ENCODE measurements at regions not wholly inside any gene's neighbourhood (a gene's known extent, or its start where the extent isn't known, plus 50 kb on each side); places are given as distances from the start of the nearest gene placed in this dataset.
"Not testable (repeated sequence)": the region's sequence is repeated elsewhere in the genome, so short reads cannot be mapped to it uniquely, and the experiment has no call there.

- DNase-seq; H3K4me3 ChIP-seq (ENCODE audit: low read length); H3K9me3 Mint-ChIP-seq; H3K36me3 ChIP-seq (ENCODE audit: insufficient read depth, low read length); CTCF ChIA-PET; POLR2A ChIA-PET; H3K27me3 ChIP-seq (ENCODE audit: insufficient read depth, low read length, poor library complexity, severe bottlenecking); H3K27me3 Mint-ChIP-seq; H3K27ac ChIP-seq (ENCODE audit: low read depth, low read length); H3K9me3 ChIP-seq (ENCODE audit: low read length); H3K4me1 ChIP-seq (ENCODE audit: insufficient read depth, low read length): not testable (repeated sequence)
- peaks cover 27 to 34% (median 31%) of the 10 kb centered on the region in 3 donors for H3K4me1 Mint-ChIP-seq
- H3K36me3 Mint-ChIP-seq, result peaks cover 0 to 17% (median 7%) of the 10 kb centered on the region in 3 donors
- H3K4me3 Mint-ChIP-seq, result peak overlapping the region in 2 of 7 donors; percentile 13 to 27
- H3K27ac Mint-ChIP-seq, result peak overlapping the region in 4 of 8 donors; percentile 23 to 81 (median 68)
These were observed 52.5 kb upstream of the METRNL start for GRCh38 chr17:83026921-83027320.

- Histone ChIP-seq H3K4me3 (ENCODE audit: low read length) (no peak overlapping the region), H3K36me3 (ENCODE audit: insufficient read depth, low read length) (no peaks in the 10 kb centered on the region), H3K9me3 (ENCODE audit: low read length) (no peaks in the 10 kb centered on the region), H3K27ac (ENCODE audit: low read depth, low read length) (no peak overlapping the region), H3K27me3 (ENCODE audit: insufficient read depth, low read length, poor library complexity, severe bottlenecking) (no peaks in the 10 kb centered on the region), H3K4me1 (ENCODE audit: insufficient read depth, low read length) (no peaks in the 10 kb centered on the region)
- H3K4me1 Mint-ChIP-seq, result peaks cover 26 to 31% (median 30%) of the 10 kb centered on the region in 3 donors
- POLR2A ChIA-PET, result no interaction called here
- H3K36me3 Mint-ChIP-seq, result peaks cover 0 to 25% (median 7%) of the 10 kb centered on the region in 3 donors
- H3K27me3 Mint-ChIP-seq, result peaks cover 0 to 3% of the 10 kb centered on the region in 2 donors
- CTCF ChIA-PET, result no interaction called here
- H3K4me3 Mint-ChIP-seq, result no peak overlapping the region
- H3K27ac Mint-ChIP-seq, result peak overlapping the region in 3 of 8 donors; percentile 47 to 55 (median 55)
- DNase-seq, result no peak
- H3K9me3 Mint-ChIP-seq, result no peaks in the 10 kb centered on the region
These were observed 50.6 kb upstream of the METRNL start for GRCh38 chr17:83028851-83029250.

- peaks cover 0 to 3% of the 10 kb centered on the region in 2 donors for H3K27me3 Mint-ChIP-seq
- no peaks in the 10 kb centered on the region for H3K9me3 Mint-ChIP-seq
- peaks cover 0 to 28% (median 7%) of the 10 kb centered on the region in 3 donors for H3K36me3 Mint-ChIP-seq
- no peaks in the 10 kb centered on the region for H3K4me1 ChIP-seq (ENCODE audit: insufficient read depth, low read length)
- peak overlapping the region in 1 of 8 donors; percentile 47 for H3K27ac Mint-ChIP-seq
- ChIA-PET POLR2A (no interaction called here), CTCF (no interaction called here)
- DNase-seq, result no peak
- no peak overlapping the region for H3K4me3 Mint-ChIP-seq
- H3K27me3 ChIP-seq (ENCODE audit: insufficient read depth, low read length, poor library complexity, severe bottlenecking), result no peaks in the 10 kb centered on the region
- H3K9me3 ChIP-seq (ENCODE audit: low read length), result no peaks in the 10 kb centered on the region
- H3K27ac ChIP-seq (ENCODE audit: low read depth, low read length), result no peak overlapping the region
- no peak overlapping the region for H3K4me3 ChIP-seq (ENCODE audit: low read length)
- no peaks in the 10 kb centered on the region for H3K36me3 ChIP-seq (ENCODE audit: insufficient read depth, low read length)
- H3K4me1 Mint-ChIP-seq, result peaks cover 22 to 31% (median 25%) of the 10 kb centered on the region in 3 donors
These were observed 49.8 kb upstream of the METRNL start for GRCh38 chr17:83029571-83029970.
